ENCODE measurements at regions not wholly inside any gene's neighbourhood (a gene's known extent, or its start where the extent isn't known, plus 50 kb on each side); places are given as distances from the start of the nearest gene placed in this dataset.

GRCh38 chr3:193879099-193879863 is 256.7 kb upstream of the HES1 start:
- no peak for DNase-seq

DNA sequence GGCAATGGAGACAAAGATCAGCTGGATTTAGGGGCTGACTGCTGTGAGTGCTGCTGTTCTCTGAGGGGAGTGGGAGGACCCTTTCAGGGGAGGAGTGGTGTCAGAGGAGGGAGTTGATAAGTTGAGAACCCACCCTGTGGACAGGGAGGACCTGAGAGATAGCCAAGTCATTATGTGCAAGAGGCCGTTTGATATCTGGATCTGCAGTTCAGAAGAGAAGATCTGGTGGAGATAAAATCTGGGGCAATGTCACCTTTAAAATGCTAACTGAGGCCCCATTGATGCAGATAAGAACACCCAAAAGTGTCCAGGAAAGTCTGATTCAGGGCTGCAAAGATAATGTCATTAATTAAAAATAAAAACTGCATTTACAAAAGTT is 256.1 kb upstream of the HES1 start:
- no peak for DNase-seq

DNA sequence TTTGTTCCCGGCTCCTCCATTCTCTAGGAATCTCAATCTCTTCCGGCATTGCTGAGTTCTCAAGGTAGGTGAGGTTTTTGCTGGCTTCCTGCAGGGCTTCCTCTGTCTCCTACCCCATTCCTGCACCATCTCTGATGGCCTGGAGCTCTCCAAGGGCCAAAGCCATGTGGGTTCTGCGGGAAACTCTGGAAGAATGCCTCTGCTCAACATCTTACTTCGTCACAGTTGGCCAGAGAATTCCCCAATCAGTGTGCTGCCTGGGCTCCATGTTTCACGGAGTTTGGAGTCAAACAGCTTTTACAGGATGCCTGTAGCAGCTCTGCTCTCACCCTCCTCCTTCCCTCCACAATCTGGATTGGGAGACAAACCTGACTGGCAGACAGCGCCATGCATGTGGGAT is 253.9 kb upstream of the HES1 start:
- DNase-seq = no peak

DNA sequence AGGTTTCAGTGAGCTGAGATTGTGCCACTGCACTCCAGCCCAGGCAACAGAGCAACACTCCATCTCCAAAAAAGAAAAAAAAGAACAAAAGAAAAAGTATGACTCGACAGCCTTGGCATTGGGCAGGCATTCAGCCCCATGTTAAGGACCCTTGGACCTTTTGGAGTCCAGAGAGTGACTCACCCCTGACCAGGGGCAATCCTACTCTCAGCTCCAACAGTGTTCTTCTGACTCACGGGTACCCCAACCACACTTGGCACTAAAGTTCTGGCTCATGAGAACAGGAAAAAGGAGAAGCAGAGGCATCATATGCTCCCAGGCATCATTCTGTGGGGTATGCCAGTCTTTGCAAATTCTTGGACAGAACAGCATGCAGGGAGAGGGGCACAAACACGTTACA is 252.4 kb upstream of the HES1 start:
- no peak for DNase-seq

DNA sequence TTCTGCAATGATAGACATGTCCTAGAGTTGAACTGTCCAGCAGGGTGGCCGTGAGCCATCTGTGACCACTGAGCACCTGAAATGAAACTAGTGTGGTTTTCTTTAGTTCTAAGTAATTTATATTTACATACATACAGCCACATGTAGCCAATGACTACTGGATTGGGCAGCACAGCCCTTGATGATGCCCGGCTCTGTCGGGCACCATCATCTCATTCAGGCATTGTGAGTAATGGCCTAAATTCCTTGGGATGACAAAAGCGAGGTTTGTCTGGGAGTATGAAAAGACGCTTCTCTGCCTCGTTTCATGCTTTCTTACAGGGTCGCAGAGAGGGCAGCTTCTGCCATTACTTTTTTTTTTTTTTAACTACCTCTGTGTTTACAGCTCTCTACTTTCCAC is 251.9 kb upstream of the HES1 start:
- DNase-seq = no peak

DNA sequence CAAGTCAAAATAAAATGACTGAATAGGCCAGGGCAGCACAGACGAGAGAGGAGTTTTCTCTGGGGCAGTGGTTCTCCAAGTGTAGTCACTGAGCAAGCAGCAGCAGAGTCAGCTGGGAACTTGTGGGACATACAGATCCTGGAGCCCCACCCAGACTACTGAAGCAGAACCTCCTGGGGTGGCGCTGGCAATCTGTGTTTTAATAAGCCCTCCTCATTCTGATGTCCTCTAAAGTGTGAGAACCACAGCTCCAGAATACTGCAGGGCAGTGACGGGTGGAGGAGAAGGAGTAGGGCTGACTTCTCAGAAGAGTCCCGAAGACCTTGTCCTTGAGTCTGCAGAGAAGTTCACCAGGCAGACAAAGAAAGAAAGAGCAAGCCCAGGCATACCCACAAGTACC is 251.3 kb upstream of the HES1 start:
- no peak for DNase-seq

GRCh38 chr3:193885832-193886231 is 250.1 kb upstream of the HES1 start:
- no peak for DNase-seq

GRCh38 chr3:193890016-193890897 is 245.7 kb upstream of the HES1 start:
- no peak for DNase-seq

DNA sequence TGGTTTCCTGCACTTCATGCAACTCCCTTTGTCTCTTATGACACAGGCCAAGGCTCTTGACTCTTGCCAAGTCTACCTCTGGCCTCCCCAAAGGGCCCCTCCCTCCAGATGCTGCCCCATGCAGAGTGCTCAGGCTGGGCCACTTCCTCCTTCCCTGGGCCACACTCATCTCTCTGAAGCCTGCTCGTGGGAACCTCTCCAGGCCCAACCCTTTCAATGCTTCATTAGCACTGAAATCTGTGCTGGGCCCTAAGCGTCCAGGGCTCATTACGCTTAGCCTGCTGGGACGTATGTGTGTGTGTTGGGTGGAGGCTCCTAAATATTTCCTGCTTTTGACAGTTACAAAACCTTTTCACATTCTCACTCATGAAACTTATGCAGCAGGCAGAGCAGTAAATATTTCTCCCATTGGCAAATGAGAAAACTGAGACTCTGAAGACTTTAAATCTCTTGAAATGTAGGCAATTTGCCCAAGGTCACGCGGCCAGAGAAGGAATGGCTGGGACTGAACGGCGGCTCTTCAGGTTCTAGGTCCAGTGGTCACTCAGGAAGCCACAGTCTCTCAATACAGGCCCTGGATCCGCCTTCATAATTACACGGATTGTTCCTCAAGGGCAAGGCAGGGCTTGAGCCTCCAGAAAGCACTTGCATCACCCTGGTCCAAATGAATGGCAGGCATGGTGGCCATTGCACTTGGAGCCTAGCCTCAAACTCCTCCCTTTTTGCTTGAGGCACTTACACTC is 241.7 kb upstream of the HES1 start:
- no peak for DNase-seq

- DNase-seq = no peak
Observed at GRCh38 chr3:193895409-193895808, 240.5 kb upstream of the HES1 start.

- DNase-seq = no peak
Observed at GRCh38 chr3:193896419-193896818, 239.5 kb upstream of the HES1 start.

DNA sequence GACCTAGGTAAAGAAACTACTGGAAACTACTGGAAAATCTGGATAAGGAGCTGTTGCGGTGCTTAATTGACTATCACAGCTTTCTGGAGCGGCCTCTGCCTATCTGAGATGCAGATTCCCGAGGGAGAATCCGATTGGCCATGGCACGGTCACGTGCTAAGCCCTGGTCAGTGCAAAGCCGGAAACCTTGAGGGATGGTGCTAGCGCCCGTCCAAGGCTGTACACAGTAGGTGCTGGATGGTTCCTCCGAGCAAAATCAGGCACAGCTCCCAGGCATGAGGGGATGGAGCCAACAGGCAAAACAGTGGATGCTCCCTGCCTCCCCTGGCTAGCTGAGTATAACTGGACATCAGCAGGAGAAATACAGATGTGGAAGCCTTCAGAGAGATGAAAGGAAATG is 238.7 kb upstream of the HES1 start:
- DNase-seq = peak; percentile 61

- no peak for DNase-seq
Observed at GRCh38 chr3:193897731-193898180, 238.2 kb upstream of the HES1 start.

GRCh38 chr3:193899001-193899400 is 236.9 kb upstream of the HES1 start:
- DNase-seq = no peak

DNA sequence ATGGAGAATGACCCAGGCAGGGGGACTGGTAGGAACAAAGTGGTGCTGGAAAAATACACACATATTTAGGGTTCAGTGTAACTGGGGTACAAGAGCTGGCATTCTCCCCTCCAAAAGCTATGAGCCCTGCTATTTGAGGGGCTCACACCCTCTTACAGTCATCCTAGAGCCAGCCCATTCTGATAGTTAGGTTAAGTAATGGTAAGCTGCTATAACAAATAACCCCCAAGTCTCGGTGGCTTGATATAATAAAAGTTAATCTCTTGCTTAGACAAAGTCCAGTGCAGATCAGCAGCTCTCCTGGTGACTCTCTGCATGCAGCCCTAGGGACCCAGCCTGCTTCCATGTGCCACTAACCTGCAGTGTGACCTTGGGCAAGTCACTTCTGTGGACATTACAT is 234.9 kb upstream of the HES1 start:
- no peak for DNase-seq

GRCh38 chr3:193902607-193903511 is 233.1 kb upstream of the HES1 start:
- no peak for DNase-seq

GRCh38 chr3:193903512-193903817 is 232.5 kb upstream of the HES1 start:
- no peak for DNase-seq

DNA sequence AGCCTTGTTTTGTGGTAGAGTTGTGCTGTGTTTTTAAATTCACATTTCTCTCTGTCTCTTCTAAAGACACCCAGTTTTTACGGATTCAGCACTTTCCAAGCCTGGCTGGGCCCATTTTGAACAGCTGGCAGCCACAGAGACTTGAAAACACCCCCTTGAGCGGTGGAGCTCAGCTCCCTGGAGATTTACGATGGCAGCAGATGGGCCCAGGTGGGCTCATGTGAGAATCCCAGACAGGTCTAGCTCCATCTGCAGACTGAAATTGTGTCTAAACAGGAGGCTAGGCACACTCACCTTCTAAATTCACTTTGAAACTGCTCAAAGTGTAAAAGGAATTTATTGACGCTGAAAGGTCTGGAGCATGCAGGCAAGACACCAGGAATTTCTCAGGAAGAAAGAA is 232.0 kb upstream of the HES1 start:
- DNase-seq = no peak

- DNase-seq = peak; percentile 83
Observed at GRCh38 chr3:193905541-193906396, 230.2 kb upstream of the HES1 start.

- no peak for DNase-seq
Observed at GRCh38 chr3:193906849-193907410, 229.0 kb upstream of the HES1 start.

- no peak for DNase-seq
Observed at GRCh38 chr3:193908181-193908744, 227.7 kb upstream of the HES1 start.

Measured in right forelimb (tissue), 1 donor.